K562 (cell line): ENCODE measurements at regions not wholly inside any gene's neighbourhood (a gene's known extent, or its start where the extent isn't known, plus 50 kb on each side); places are given as distances from the start of the nearest gene placed in this dataset.

Source experiments
- ATAC-seq: fragments of 200-7000 bp; cut with Tn5 transposase; 3 replicates; pipeline ENCODE4 v1.9.1; 2020; ENCODE audit warnings: moderate library complexity
- BruUV-seq: library from RNA; stranded (reverse); fragments of 400-500 nt; replicated peaks from 2 replicates; lab custom pipeline; 2021; lab: Mats Ljungman, UMichigan
- CTCF ChIA-PET: fragments of 300-600 bp; formaldehyde crosslinking; extraction: SDS; loops from one replicate; lab custom pipeline; 2021; ENCODE audit warnings: low intra/inter-chr PET ratio; lab: Yijun Ruan, JAX
- POLR2A ChIA-PET: fragments of 300-600, 350-650 bp; sonication (Branson Sonifier 250); formaldehyde crosslinking; extraction: SDS; loops from one replicate; lab custom pipeline; 2021; ENCODE audit warnings: antibody characterized with exemption, inconsistent platforms; lab: Yijun Ruan, JAX
- DNase-seq, 4 experiments: peaks; one replicate each; pipeline versions ENCODE4 v3.0.0 to v3.0.0-alpha.2; 2011 to 2018; ENCODE audit warnings: low spot score in 3 of 4, mixed read lengths in 3 of 4; ENCODE audit errors: extremely low read depth in 1 of 4
- FAIRE-seq: peaks from 2 replicates; lab custom pipeline; 2011; peaks lifted over from hg19 to GRCh38; lab: Jason Lieb, UNC
- H2AFZ ChIP-seq: 2 replicates; pipeline ENCODE4 v1.6.0; 2011; ENCODE audit warnings: low read depth, low read length, control low read depth, inconsistent platforms
- H3K27ac ChIP-seq: fragments of 200-600 bp; 3 replicates; pipeline ENCODE4 v1.8.0; 2011; ENCODE audit warnings: low read depth, mild to moderate bottlenecking, control low read depth, inconsistent platforms, low read length, moderate library complexity, mixed read lengths; ENCODE audit errors: extremely low read depth
- H3K27me3 ChIP-seq, 2 experiments: fragments of 300-600 bp in 1 of 2; 2 replicates in 1 of 2; 3 replicates in 1 of 2; pipeline versions ENCODE4 v1.6.0 to v1.8.0; 2011; ENCODE audit warnings: inconsistent platforms in 2 of 2, low read length in 2 of 2, mild to moderate bottlenecking in 1 of 2, mixed read lengths in 1 of 2, moderate library complexity in 1 of 2; ENCODE audit not compliant: control insufficient read depth in 2 of 2, insufficient read depth in 2 of 2
- H3K36me3 ChIP-seq: fragments of 300-600 bp; 3 replicates; pipeline ENCODE4 v1.8.0; 2011; ENCODE audit warnings: mild to moderate bottlenecking, low read length, inconsistent platforms; ENCODE audit not compliant: control insufficient read depth, insufficient read depth
- H3K4me1 ChIP-seq, 2 experiments: fragments of 200-600 bp in 1 of 2; replicated peaks in 1 of 2; 2 replicates in 1 of 2; 3 replicates in 1 of 2; pipeline versions ENCODE4 v1.5.1 to v1.8.0; 2011; ENCODE audit warnings: inconsistent platforms in 2 of 2, low read length in 2 of 2, mild to moderate bottlenecking in 1 of 2, mixed read lengths in 1 of 2, moderate library complexity in 1 of 2; ENCODE audit not compliant: control insufficient read depth in 2 of 2, insufficient read depth in 2 of 2
- H3K4me2 ChIP-seq: 2 replicates; pipeline ENCODE4 v1.6.1; 2011; ENCODE audit warnings: low read length, control low read depth, inconsistent platforms, mixed read lengths; ENCODE audit not compliant: insufficient read depth
- H3K4me3 ChIP-seq: fragments of 200-600 bp; sonication (generic), shearing (Covaris generic); 2 replicates; pipeline ENCODE4 v1.5.1; 2016; ENCODE audit warnings: control low read depth, inconsistent platforms
- H3K79me2 ChIP-seq: fragments of 200-600 bp; 3 replicates; pipeline ENCODE4 v1.8.0; 2011; ENCODE audit warnings: low read length, inconsistent platforms; ENCODE audit not compliant: control insufficient read depth, insufficient read depth
- H3K9ac ChIP-seq, 2 experiments: 2 replicates each; pipeline versions ENCODE4 v1.6.0 to v1.6.1; 2011; ENCODE audit warnings: low read depth in 2 of 2, low read length in 2 of 2, control low read depth in 1 of 2, inconsistent platforms in 1 of 2, mild to moderate bottlenecking in 1 of 2, mixed read lengths in 1 of 2; ENCODE audit not compliant: insufficient read depth in 1 of 2
- H3K9me1 ChIP-seq: one replicate; pipeline ENCODE4 v1.6.0; 2011; ENCODE audit warnings: inconsistent platforms, mild to moderate bottlenecking, low read length, moderate library complexity; ENCODE audit not compliant: control insufficient read depth, insufficient read depth
- H3K9me3 ChIP-seq: replicated peaks from 2 replicates; pipeline ENCODE4 v1.5.1; 2011; ENCODE audit warnings: low read depth, low read length, inconsistent platforms; ENCODE audit not compliant: control insufficient read depth, insufficient read depth
- H4K20me1 ChIP-seq: replicated peaks from 2 replicates; pipeline ENCODE4 v1.6.1; 2011; ENCODE audit warnings: low read length, inconsistent platforms, mixed read lengths; ENCODE audit not compliant: control insufficient read depth, insufficient read depth
- ARHGAP35 ChIP-seq: fragments of 450-650 bp; IDR thresholded peaks from 2 replicates; pipeline ENCODE4 v1.6.1; 2018; ENCODE audit not compliant: partially characterized antibody
- ATF3 ChIP-seq, 2 experiments: fragments of 450-650 bp in 1 of 2; sonication (generic) in 1 of 2; formaldehyde crosslinking in 1 of 2; IDR thresholded peaks in 1 of 2; conservative IDR thresholded peaks in 1 of 2; 2 replicates each; pipeline versions ENCODE4 v1.6.1 to v1.8.1; 2016 to 2023; ENCODE audit warnings: mild to moderate bottlenecking in 2 of 2, moderate library complexity in 2 of 2, inconsistent platforms in 1 of 2, missing genetic modification reagents in 1 of 2
- DMBX1 ChIP-seq: fragments of 250-450 bp; sonication (Bioruptor Pico); IDR thresholded peaks from 2 replicates; pipeline ENCODE4 v1.8.0; 2022; ENCODE audit warnings: inconsistent platforms, mild to moderate bottlenecking, moderate library complexity, borderline replicate concordance
- E2F3 ChIP-seq: fragments of 250-450 bp; sonication (Bioruptor Pico); IDR thresholded peaks from 2 replicates; pipeline ENCODE4 v1.4.0; 2020; ENCODE audit warnings: mild to moderate bottlenecking
- GTF2E2 ChIP-seq: fragments of 200-800 bp; sonication (Bioruptor generic); IDR thresholded peaks from 2 replicates; pipeline ENCODE4 v1.6.1; 2016; ENCODE audit warnings: missing genetic modification characterization, missing compliant biosample characterization
- HNRNPLL ChIP-seq: fragments of 200-400 bp; formaldehyde crosslinking; IDR thresholded peaks from 2 replicates; pipeline ENCODE4 v1.6.1; 2017; ENCODE audit warnings: low read length, low read depth, mild to moderate bottlenecking; ENCODE audit not compliant: poor library complexity, severe bottlenecking
- MTA1 ChIP-seq: fragments of 450-650 bp; IDR thresholded peaks from 2 replicates; pipeline ENCODE4 v1.6.1; 2017; ENCODE audit warnings: borderline replicate concordance
- POLR2B ChIP-seq: fragments of 450-650 bp; IDR thresholded peaks from 2 replicates; pipeline ENCODE4 v1.6.1; 2018; ENCODE audit warnings: low read depth; ENCODE audit not compliant: partially characterized antibody
- POLR3G ChIP-seq: IDR thresholded peaks from 2 replicates; pipeline ENCODE4 v1.6.1; 2011; ENCODE audit not compliant: insufficient read length, insufficient replicate concordance; ENCODE audit errors: extremely low read depth
- TEAD4 ChIP-seq, 2 experiments: sonication (generic) in 1 of 2; formaldehyde crosslinking in 1 of 2; IDR thresholded peaks; 2 replicates each; pipeline versions ENCODE4 v1.6.1 to v1.8.0; 2012 to 2022; ENCODE audit warnings: borderline replicate concordance in 1 of 2, inconsistent platforms in 1 of 2, low read length in 1 of 2, mild to moderate bottlenecking in 1 of 2, missing genetic modification reagents in 1 of 2
- WGBS: fragments of 100-300 bp; shearing (Covaris generic); methylation state at CpG from one replicate; pipeline ENCODE4 v1.1.6; 2016; ENCODE audit warnings: low coverage, mixed read lengths; ENCODE audit not compliant: insufficient coverage; ENCODE audit errors: missing lambda C conversion rate; 5-methylcytosine and 5-hydroxymethylcytosine counted together
- in situ Hi-C: fragments of 300-500 bp; cut with MboI; formaldehyde crosslinking; loops from 4 replicates; pipeline ENCODE4 v1.15.0; 2018; ENCODE audit warnings: inconsistent platforms, mixed read lengths
- intact Hi-C: fragments of 100-400 bp; cut with micrococcal nuclease; formaldehyde crosslinking; loops from 2 replicates; pipeline ENCODE4 v1.14.2; 2022

GRCh38 chr4:189376901-189377300, 563.8 kb upstream of the FRG1 start:
- Histone ChIP-seq H3K4me1 (no peaks in the 10 kb centered on the region), H3K9me1 (no peaks in the 10 kb centered on the region), H3K9me3 (no peaks in the 10 kb centered on the region), H3K9ac (no peak overlapping the region), H3K79me2 (no peaks in the 10 kb centered on the region), H3K27ac (no peak overlapping the region), H3K27me3 (no peaks in the 10 kb centered on the region), H3K4me2 (no peak overlapping the region), H4K20me1 (no peaks in the 10 kb centered on the region), H3K36me3 (no peaks in the 10 kb centered on the region), H2AFZ (no peak overlapping the region), H3K4me3 (no peak overlapping the region)
- ATAC-seq (no peak), FAIRE-seq (no peak), DNase-seq (no peak)
- WGBS, result 0% methylated on average over 2 of the region's 2 CpGs
- ChIA-PET CTCF (no interaction called here), POLR2A (no interaction called here)
- BruUV-seq, result no TSS peak
- intact Hi-C loops (no loop called here), in situ Hi-C loops (no loop called here)
- TF ChIP-seq ATF3 (IDR thresholded peaks at IDR 0.05), result no peak
- no peak for TF ChIP-seq ATF3 (CRISPR knock-in tag; conservative IDR thresholded peaks at IDR 0.05)
- TF ChIP-seq POLR2B, result no peak
- TF ChIP-seq MTA1, result no peak

- Histone ChIP-seq H3K4me1 (no peaks in the 10 kb centered on the region), H2AFZ (no peak overlapping the region), H4K20me1 (no peaks in the 10 kb centered on the region), H3K4me2 (no peak overlapping the region), H3K9me3 (no peaks in the 10 kb centered on the region), H3K79me2 (no peaks in the 10 kb centered on the region), H3K4me3 (no peak overlapping the region), H3K9me1 (no peaks in the 10 kb centered on the region), H3K9ac (no peak overlapping the region), H3K27ac (no peak overlapping the region), H3K36me3 (no peaks in the 10 kb centered on the region), H3K27me3 (no peaks in the 10 kb centered on the region)
- intact Hi-C loops, result no loop called here
- 0% methylated on average over 2 of the region's 2 CpGs for WGBS
- no peak for TF ChIP-seq DMBX1 (CRISPR knock-in tag)
- TF ChIP-seq ARHGAP35, result no peak
- TF ChIP-seq GTF2E2, result no peak
- no peak for TF ChIP-seq HNRNPLL
- TF ChIP-seq TEAD4 (IDR thresholded peaks at IDR 0.05; ENCODE audit: low read length), result no peak
- TF ChIP-seq TEAD4 (CRISPR knock-in tag; IDR thresholded peaks at IDR 0.05; ENCODE audit: borderline replicate concordance), result no peak
- TF ChIP-seq E2F3 (CRISPR knock-in tag), result no peak
- no peak for TF ChIP-seq POLR3G
- FAIRE-seq (no peak), ATAC-seq (no peak), DNase-seq (no peak)
- ChIA-PET CTCF (no interaction called here), POLR2A (no interaction called here)
- no TSS peak for BruUV-seq
- in situ Hi-C loops, result no loop called here
Measured at GRCh38 chr4:189377569-189377968, 563.1 kb upstream of the FRG1 start.
